Caki2 (cell line): ENCODE measurements at regions not wholly inside any gene's neighbourhood (a gene's known extent, or its start where the extent isn't known, plus 50 kb on each side); places are given as distances from the start of the nearest gene placed in this dataset.

ENCODE experiments used
- DNase-seq: peaks from one replicate; pipeline ENCODE4 v3.0.0-alpha.2; 2015; ENCODE audit warnings: low read depth
- in situ Hi-C: cut with HindIII; loops from 2 replicates; pipeline ENCODE4 v1.10.0; 2016; ENCODE audit warnings: low sequenced_read_pairs, low pct_unique_long_range_greater_than_20kb, mixed read lengths

DNA sequence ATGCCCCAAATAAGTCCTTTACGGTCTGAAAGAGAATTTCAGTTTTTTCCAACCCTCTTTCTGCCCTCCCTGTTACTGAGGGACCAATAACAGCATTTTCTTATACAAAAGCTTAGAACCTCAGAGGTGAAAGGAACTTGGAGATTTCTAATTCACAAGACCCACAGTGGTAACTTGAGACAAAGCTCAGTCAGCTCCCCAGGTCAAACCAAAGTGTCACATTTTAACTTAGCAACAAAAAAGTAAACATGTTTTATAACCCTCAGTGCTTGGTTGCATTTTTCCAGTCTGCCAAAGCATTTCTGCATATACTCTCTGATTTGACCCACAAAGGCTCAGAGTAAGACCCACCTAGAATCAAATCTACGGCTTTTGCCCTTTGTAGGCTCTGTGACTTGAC lies 415.2 kb downstream of the VRK1 start:
- in situ Hi-C loops = no loop called here

GRCh38 chr14:97213720-97214119 lies 416.5 kb downstream of the VRK1 start:
- in situ Hi-C loops = no loop called here

More for the DNA sequence above, 415.2 kb downstream of the VRK1 start:
- DNase-seq = no peak

DNA sequence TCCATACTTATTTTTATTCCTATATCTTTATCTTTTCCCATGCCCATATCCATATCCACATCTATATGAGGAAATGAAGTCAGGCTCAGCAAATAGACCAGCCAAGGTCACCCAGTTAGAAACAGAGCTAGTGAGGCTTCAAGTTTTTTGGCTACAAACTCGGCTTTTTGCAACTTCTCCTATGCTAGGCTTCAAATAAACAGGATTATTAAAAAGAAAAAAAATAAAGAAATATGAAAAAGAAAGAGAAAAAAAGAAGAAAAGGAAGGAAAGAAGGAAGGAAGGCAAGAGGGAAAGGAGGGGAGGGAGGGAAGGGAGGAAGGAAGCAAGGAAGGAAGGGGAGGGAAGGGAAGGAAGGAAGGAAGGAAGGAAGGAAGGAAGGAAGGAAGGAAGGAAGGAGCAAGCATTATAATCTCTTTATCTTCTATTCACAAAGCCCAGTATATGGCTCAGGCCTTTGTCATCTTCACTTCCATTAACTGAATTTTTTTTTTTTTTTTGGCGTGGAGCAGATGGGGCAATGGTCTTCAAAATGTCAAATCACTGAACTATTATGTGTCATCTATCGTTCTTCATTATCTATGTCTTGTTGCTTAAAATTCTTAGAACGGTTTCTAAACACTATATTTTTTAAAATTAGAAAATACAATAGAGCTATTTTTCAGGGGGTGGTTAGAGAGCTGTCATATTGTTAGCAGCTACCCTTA lies 418.2 kb downstream of the VRK1 start:
- in situ Hi-C loops = no loop called here
- DNase-seq = no peak

More at GRCh38 chr14:97213720-97214119, 416.5 kb downstream of the VRK1 start:
- DNase-seq = no peak

DNA sequence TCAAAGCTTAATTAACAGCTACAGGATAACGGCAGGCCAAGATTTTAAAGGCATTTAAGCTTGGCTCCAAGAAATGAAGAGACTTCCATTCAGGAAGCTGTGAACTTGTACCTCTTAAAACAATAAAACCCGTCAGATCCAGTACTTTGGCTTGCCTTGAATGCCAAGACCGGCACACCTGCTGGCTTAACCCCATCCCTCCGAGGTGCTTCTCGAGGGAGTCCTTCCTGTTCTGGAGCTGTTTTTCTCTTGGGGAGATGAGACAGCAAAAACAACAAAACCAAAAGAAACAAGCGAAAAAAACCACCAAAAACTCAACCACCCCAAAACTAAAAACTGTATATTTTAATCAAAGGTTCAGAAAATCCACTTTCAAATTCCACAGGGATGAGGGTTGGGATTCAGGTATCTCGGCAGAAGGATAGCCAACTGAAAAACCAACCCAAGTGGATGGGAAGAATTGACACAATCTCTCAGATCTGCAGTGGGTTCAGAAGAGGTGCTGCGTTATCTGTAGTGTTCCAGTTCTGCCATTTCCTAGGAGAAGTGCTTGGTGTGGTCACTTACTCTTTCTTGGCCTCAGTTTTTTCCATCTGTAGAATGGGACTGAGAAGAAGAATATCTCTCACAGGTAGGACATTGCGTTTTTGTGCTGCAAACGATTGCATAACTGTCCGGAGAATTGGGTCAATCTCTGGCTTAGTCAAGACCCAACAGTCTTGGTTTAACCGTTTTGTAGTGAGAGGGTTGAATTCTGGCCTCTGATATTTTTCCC lies 420.1 kb downstream of the VRK1 start:
- in situ Hi-C loops = no loop called here
- no peak for DNase-seq

- no peak for DNase-seq
- in situ Hi-C loops = no loop called here
Observed at GRCh38 chr14:97218274-97218673, 421.1 kb downstream of the VRK1 start.

- DNase-seq = no peak
- in situ Hi-C loops = no loop called here
Observed at GRCh38 chr14:97218691-97219430, 421.7 kb downstream of the VRK1 start.

DNA sequence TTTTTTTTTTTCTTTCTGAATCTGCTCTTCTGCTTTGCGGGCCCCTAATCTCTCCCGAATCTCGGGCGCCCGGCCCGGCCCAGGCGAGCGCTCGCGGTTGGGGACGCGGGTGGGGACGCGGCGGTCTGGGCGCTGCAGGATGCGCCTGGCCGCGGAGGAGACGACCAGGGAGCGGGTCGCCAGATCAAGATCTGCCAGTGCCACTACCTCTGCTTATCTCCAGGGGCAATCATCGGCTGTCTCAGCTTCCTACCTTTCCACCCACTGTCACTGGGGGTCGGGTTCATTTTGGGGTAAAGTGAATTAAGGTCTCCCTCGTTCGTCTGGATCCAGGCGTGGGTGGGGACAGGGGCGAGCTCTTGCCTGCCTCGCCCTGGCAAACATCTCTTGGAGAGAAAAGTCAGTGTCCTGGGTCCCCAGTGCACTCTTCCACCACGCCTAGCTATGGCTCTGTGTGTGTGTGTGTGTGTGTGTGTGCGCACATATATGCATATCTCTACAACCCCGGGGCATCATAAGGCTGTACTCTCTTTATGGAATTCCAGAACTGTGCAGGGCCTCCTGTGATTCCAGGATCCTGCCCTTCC lies 422.3 kb downstream of the VRK1 start:
- in situ Hi-C loops = no loop called here
- DNase-seq = no peak

DNA sequence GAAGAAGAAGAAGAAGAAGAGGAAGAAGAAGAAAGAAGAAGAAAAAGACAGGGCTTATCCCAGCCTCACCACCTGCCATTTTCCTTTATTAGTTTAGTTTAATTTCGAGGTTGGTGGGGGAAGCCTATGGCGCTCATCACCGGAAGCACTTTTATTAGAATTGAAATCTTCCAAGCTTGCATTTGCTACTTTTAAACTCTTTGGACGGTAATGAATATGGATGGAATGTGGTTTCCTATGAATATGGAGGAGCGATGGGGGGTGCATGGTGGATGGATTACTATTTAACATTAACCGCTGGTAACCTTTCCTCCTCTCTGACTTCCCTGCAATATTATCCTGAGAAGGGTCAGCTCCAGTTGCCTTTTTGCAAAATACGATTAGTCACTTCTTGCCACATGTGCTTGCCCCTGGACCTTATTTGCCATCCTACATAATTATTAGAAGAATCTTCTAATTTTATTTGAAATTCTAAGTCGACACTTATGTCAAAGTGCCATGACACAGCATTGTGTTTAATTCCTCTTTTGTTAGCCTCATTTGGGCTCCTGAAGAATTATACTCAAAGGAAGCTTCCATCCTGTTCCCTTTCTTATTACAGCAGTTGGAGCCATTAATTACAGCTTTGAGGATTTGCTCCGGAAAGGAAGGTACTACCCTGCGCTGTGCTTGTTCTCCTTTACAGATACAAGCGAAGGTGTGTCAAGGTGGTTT lies 424.5 kb downstream of the VRK1 start:
- no peak for DNase-seq
- in situ Hi-C loops = no loop called here

- no peak for DNase-seq
- in situ Hi-C loops = no loop called here
Observed at GRCh38 chr14:97224016-97224415, 426.8 kb downstream of the VRK1 start.

GRCh38 chr14:97230051-97230450 lies 432.9 kb downstream of the VRK1 start:
- no peak for DNase-seq
- in situ Hi-C loops = no loop called here

DNA sequence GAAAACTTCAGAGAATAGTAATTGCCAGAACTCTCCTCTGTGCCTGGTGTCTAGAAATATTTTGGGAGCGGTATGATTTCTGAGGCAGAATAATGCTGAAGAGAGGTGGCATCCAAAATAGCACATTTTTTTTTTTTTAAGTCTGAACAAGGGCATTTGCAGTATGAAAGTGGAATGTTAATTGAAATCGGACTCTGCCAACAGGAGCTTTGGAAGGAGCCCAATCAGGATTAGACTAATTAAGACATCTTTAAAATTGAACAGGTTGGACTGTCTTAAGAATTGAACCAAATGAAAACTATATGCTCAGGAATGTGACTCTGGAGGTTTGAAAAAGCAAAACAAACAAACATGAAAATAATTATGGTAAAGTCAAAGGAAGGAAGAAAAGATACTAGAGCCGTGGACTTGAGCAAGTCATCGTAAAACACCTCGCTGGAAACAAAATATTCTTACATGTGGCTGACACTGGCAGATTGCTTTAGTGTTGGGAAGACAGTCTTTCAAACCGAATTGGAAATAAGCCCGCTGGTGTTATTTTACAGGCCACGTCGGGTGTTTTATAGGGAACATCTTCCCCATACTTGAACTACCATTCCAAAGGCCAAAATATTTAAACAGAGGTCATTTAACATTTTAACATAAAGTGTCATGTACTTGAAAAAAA lies 436.3 kb downstream of the VRK1 start:
- no peak for DNase-seq
- in situ Hi-C loops = no loop called here

DNA sequence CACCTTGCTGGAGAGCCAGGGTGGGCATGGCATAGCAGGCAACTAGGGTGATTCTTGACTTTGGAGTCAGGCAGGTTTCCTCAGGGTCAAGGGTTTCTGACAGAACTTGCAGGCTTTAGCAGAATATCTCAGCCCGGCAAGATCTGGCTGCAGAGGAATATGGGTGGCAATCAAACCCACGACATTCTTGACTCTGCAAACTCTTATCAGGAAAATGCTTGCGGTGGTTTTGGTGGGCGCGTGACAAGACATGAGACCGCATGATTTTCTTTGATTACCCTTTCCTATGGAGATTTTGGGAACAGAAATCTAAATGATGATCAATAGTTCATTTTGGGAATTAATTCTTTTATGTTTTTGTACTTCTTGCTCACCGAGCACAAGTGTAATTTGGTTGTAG lies 449.5 kb downstream of the VRK1 start:
- in situ Hi-C loops = no loop called here
- no peak for DNase-seq

DNA sequence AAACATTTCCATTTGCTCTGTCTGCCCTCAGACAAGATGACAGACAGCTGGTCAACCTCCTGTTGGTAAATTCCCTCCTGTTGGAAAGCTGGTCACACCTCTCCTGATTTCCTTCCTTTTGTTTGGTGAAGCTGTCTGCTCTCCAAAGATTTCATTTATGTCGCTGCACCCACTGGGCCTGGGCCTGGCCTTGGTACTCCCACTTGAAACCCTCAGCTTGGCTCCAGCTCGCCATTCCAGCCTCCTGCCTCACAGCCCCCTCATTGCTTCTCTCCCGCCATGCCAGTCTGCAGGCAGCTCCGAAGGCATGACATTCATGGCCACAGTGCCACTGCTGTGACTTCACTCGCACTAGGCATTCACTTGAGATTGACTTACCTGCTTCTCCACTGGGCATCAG lies 451.8 kb downstream of the VRK1 start:
- in situ Hi-C loops = no loop called here
- no peak for DNase-seq

GRCh38 chr14:97250931-97251330 lies 453.7 kb downstream of the VRK1 start:
- in situ Hi-C loops = no loop called here
- DNase-seq = no peak

- no peak for DNase-seq
- in situ Hi-C loops = no loop called here
Observed at GRCh38 chr14:97251491-97252155, 454.4 kb downstream of the VRK1 start.

DNA sequence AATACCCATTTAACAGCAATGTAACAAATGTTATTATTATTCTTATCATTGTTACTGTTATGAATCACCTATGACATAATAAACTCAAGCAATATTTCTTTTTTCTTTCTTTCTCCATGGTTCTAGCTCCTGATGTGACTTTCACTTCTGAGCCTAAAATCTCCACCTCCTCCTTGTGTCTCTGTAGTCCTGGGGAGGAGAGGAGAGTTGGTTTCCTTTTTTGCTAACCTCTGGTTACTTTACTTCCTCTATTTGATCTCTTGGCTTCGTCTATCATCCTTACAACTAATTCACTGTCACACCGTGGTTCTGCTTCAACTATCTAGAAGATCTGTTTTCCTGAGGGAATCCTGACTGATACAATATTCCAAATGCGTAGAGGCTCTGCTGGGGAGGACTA lies 456.6 kb downstream of the VRK1 start:
- no peak for DNase-seq
- in situ Hi-C loops = no loop called here

- in situ Hi-C loops = no loop called here
- DNase-seq = no peak
Observed at GRCh38 chr14:97262336-97262735, 465.2 kb downstream of the VRK1 start.
